Lung (tissue), 11 donors: ENCODE measurements at regions not wholly inside any gene's neighbourhood (a gene's known extent, or its start where the extent isn't known, plus 50 kb on each side); places are given as distances from the start of the nearest gene placed in this dataset.

ENCODE experiments used
- ATAC-seq: fragments of 200-7000 bp; cut with Tn5 transposase; one replicate; pipeline ENCODE4 v1.9.1; 2020; ENCODE audit warnings: moderate number of reproducible peaks; ENCODE audit not compliant: insufficient read depth, low FRiP score
- DNase-seq, 3 donors: peaks; one replicate each; pipeline ENCODE4 v3.0.0-alpha.2; 2013 to 2017
- H3K27ac ChIP-seq, 2 donors: one replicate each; pipeline ENCODE4 v1.5.1; 2013; ENCODE audit warnings: mild to moderate bottlenecking in 2 of 2, moderate library complexity in 2 of 2, control low read depth in 1 of 2, inconsistent platforms in 1 of 2, low read depth in 1 of 2, low read length in 1 of 2
- H3K27me3 ChIP-seq, 3 donors: one replicate each; pipeline ENCODE4 v1.5.1; 2013; ENCODE audit warnings: low read length in 2 of 3; ENCODE audit not compliant: control insufficient read depth in 3 of 3, insufficient read depth in 3 of 3
- H3K36me3 ChIP-seq, 4 donors: one replicate each; pipeline ENCODE4 v1.5.1; 2013; ENCODE audit warnings: low read length in 4 of 4, mild to moderate bottlenecking in 1 of 4, moderate library complexity in 1 of 4; ENCODE audit not compliant: control insufficient read depth in 4 of 4, insufficient read depth in 4 of 4
- H3K4me1 ChIP-seq, 5 donors: one replicate each; pipeline ENCODE4 v1.5.1; 2013; ENCODE audit warnings: low read length in 5 of 5, mild to moderate bottlenecking in 2 of 5, moderate library complexity in 1 of 5; ENCODE audit not compliant: control insufficient read depth in 5 of 5, insufficient read depth in 5 of 5
- H3K4me3 ChIP-seq: one replicate; pipeline ENCODE4 v1.5.1; 2013; ENCODE audit warnings: mild to moderate bottlenecking, control low read depth, moderate library complexity
- H3K9ac ChIP-seq, 2 donors: one replicate each; pipeline ENCODE4 v1.5.1; 2013; ENCODE audit warnings: low read length in 2 of 2, control low read depth in 1 of 2; ENCODE audit not compliant: insufficient read depth in 1 of 2
- H3K9me3 ChIP-seq, 4 donors: one replicate each; pipeline ENCODE4 v1.5.1; 2013; ENCODE audit warnings: low read length in 3 of 4, mild to moderate bottlenecking in 1 of 4, moderate library complexity in 1 of 4; ENCODE audit not compliant: control insufficient read depth in 4 of 4, insufficient read depth in 3 of 4
- CTCF ChIP-seq: IDR thresholded peaks from 2 replicates; pipeline ENCODE4 v1.5.1; 2012; ENCODE audit warnings: mild to moderate bottlenecking; ENCODE audit errors: control extremely low read depth, extremely low read depth
- WGBS, 2 donors: extraction: QIAGEN DNeasy Blood & Tissue Kit; methylation state at CpG; one replicate each; pipeline ENCODE4 v1.1.7; 2013; 5-methylcytosine and 5-hydroxymethylcytosine counted together
- donor health status: control.
- donor health status: control.
- donor health status: Bipolar disorder and iron deficiency.
- donor health status: healthy.
- donor health status: DM: yes; HTN: yes; CAD: no.

GRCh38 chr7:46522354-46522906 lies 601.4 kb upstream of the IGFBP3 start:
- Histone ChIP-seq H3K27me3 (no peaks in the 10 kb centered on the region), H3K27ac (no peak overlapping the region), H3K4me3 (no peak overlapping the region), H3K9me3 (no peaks in the 10 kb centered on the region), H3K9ac (no peak overlapping the region), H3K36me3 (no peaks in the 10 kb centered on the region), H3K4me1 (no peaks in the 10 kb centered on the region)
- TF ChIP-seq CTCF: no peak
- 86 to 89% methylated on average over 8 of the region's 8 CpGs for WGBS, 2 donors
- ATAC-seq (no peak), DNase-seq (no peak)

- H3K36me3 ChIP-seq: no peaks in the 10 kb centered on the region
- H3K27me3 ChIP-seq: no peaks in the 10 kb centered on the region
- H3K9ac ChIP-seq: no peak overlapping the region
- no peak overlapping the region for H3K4me3 ChIP-seq
- 81 to 90% methylated on average over 1 of the region's 1 CpG for WGBS, 2 donors
- DNase-seq (no peak), ATAC-seq (no peak)
- no peak overlapping the region for H3K27ac ChIP-seq
- H3K4me1 ChIP-seq: peaks cover 0 to 3% (median 0%) of the 10 kb centered on the region in 5 donors
- TF ChIP-seq CTCF: no peak
- peaks cover 0 to 2% (median 0%) of the 10 kb centered on the region in 4 donors for H3K9me3 ChIP-seq
These were observed 597.6 kb upstream of the IGFBP3 start for GRCh38 chr7:46518713-46519112.

- peaks cover 0 to 21% (median 3%) of the 10 kb centered on the region in 5 donors for H3K4me1 ChIP-seq
- peaks cover 0 to 4% (median 0%) of the 10 kb centered on the region in 4 donors for H3K9me3 ChIP-seq
- no peak overlapping the region for H3K27ac ChIP-seq
- ATAC-seq (no peak), DNase-seq (no peak)
- no peak overlapping the region for H3K9ac ChIP-seq
- TF ChIP-seq CTCF: no peak
- WGBS, 2 donors: 60 to 64% methylated on average over 1 of the region's 1 CpG
- no peak overlapping the region for H3K4me3 ChIP-seq
- no peaks in the 10 kb centered on the region for H3K36me3 ChIP-seq
- no peaks in the 10 kb centered on the region for H3K27me3 ChIP-seq
These were observed 594.9 kb upstream of the IGFBP3 start for GRCh38 chr7:46515844-46516590.
